Tibial nerve (tissue), 4 donors: ENCODE measurements at regions not wholly inside any gene's neighbourhood (a gene's known extent, or its start where the extent isn't known, plus 50 kb on each side); places are given as distances from the start of the nearest gene placed in this dataset.

Experiments used
- EP300 ChIP-seq, 2 donors: sonication (generic); formaldehyde crosslinking; IDR thresholded peaks; one replicate each; pipeline ENCODE4 v1.6.1; 2017; ENCODE audit warnings: antibody characterized with exemption in 2 of 2, mild to moderate bottlenecking in 1 of 2
- TF ChIP-seq, protein P1 (sequence below), 5 experiments: fragments of 200-600 bp in 3 of 5; fragments of 450-650 bp in 2 of 5; sonication (generic) in 3 of 5; IDR thresholded peaks; one replicate each; pipeline ENCODE4 v1.5.1; 2016 to 2019; ENCODE audit warnings: antibody characterized with exemption in 5 of 5, mild to moderate bottlenecking in 3 of 5, moderate library complexity in 2 of 5

DNA sequence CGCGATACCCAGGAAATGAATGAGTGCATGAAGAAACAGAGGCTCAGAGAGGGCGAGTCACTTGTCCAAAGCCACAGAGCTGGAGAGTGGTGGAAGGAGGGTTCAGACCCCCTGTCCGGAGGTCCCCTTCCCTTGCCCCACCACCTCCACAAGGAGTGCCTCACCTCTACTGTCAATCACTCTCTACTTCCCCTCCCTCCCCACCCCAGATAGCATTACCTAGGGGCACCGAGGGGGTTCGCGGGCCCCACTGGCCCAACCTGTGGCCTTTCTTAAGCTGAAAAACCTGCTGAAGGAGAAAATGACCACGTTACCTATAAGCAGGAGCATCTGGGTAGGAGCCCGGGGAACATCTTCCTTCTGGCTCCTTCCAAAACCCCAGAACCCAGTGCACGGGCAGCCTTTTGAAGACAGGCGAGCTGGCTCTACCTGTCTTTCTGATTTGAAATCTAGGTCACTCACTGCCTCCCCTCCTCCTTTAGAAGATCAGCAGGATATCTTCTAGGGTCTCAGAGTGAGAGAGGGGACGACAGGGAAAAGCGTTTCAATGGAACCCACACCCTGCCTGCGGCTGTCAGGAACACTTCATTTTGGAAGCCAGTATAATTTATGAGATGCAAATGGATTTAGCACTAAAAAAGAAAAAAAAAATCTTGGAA, 89.9 kb upstream of the MEF2A start:
- TF ChIP-seq, protein P1, sequence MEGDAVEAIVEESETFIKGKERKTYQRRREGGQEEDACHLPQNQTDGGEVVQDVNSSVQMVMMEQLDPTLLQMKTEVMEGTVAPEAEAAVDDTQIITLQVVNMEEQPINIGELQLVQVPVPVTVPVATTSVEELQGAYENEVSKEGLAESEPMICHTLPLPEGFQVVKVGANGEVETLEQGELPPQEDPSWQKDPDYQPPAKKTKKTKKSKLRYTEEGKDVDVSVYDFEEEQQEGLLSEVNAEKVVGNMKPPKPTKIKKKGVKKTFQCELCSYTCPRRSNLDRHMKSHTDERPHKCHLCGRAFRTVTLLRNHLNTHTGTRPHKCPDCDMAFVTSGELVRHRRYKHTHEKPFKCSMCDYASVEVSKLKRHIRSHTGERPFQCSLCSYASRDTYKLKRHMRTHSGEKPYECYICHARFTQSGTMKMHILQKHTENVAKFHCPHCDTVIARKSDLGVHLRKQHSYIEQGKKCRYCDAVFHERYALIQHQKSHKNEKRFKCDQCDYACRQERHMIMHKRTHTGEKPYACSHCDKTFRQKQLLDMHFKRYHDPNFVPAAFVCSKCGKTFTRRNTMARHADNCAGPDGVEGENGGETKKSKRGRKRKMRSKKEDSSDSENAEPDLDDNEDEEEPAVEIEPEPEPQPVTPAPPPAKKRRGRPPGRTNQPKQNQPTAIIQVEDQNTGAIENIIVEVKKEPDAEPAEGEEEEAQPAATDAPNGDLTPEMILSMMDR (IDR thresholded peaks at IDR 0.05): no peak
- TF ChIP-seq EP300 (IDR thresholded peaks at IDR 0.05): no peak
